MCF 10A (cell line): ENCODE measurements at regions not wholly inside any gene's neighbourhood (a gene's known extent, or its start where the extent isn't known, plus 50 kb on each side); places are given as distances from the start of the nearest gene placed in this dataset.

Source experiments
- BruUV-seq: library from RNA; stranded (reverse); fragments of 400-500 nt; replicated peaks from 2 replicates; lab custom pipeline; 2021; lab: Mats Ljungman, UMichigan
- CTCF ChIA-PET: fragments of 300-600 bp; sonication (Branson Sonifier 250); formaldehyde crosslinking; extraction: SDS; loops from one replicate; lab custom pipeline; 2021; ENCODE audit warnings: antibody characterized with exemption, inconsistent platforms; lab: Yijun Ruan, JAX
- POLR2A ChIA-PET: fragments of 300-600, 350-650 bp; sonication (Branson Sonifier 250); formaldehyde crosslinking; extraction: SDS; loops from one replicate; lab custom pipeline; 2020; ENCODE audit warnings: antibody characterized with exemption, inconsistent platforms; lab: Yijun Ruan, JAX
- DNase-seq: peaks from one replicate; pipeline ENCODE4 v3.0.0-alpha.2; 2018; ENCODE audit not compliant: unreplicated experiment
- H3K27ac Mint-ChIP-seq: one replicate; pipeline ENCODE4 v1.8.0; 2022; ENCODE audit warnings: mild to moderate bottlenecking, low read depth, mixed read lengths; ENCODE audit not compliant: unreplicated experiment
- H3K27me3 Mint-ChIP-seq: one replicate; pipeline ENCODE4 v1.8.0; 2022; ENCODE audit warnings: mixed read lengths; ENCODE audit not compliant: insufficient read depth, unreplicated experiment
- H3K36me3 Mint-ChIP-seq: one replicate; pipeline ENCODE4 v1.8.0; 2022; ENCODE audit warnings: mild to moderate bottlenecking, moderate library complexity, mixed read lengths; ENCODE audit not compliant: insufficient read depth, unreplicated experiment
- H3K4me1 Mint-ChIP-seq: one replicate; pipeline ENCODE4 v1.8.0; 2022; ENCODE audit warnings: mixed read lengths; ENCODE audit not compliant: insufficient read depth, unreplicated experiment
- H3K4me3 Mint-ChIP-seq: one replicate; pipeline ENCODE4 v1.8.0; 2022; ENCODE audit warnings: mild to moderate bottlenecking, moderate library complexity, mixed read lengths; ENCODE audit not compliant: unreplicated experiment
- H3K9me3 Mint-ChIP-seq: one replicate; pipeline ENCODE4 v1.8.0; 2022; ENCODE audit warnings: mixed read lengths; ENCODE audit not compliant: unreplicated experiment
- intact Hi-C: fragments of 100-400 bp; cut with micrococcal nuclease; formaldehyde crosslinking; loops from 2 replicates; pipeline ENCODE4 v1.14.1; 2022
- TF ChIP-seq, protein P1 (sequence below): fragments of 200-600 bp; IDR thresholded peaks from one replicate; pipeline ENCODE4 v1.8.0; 2022; ENCODE audit warnings: antibody characterized with exemption, mild to moderate bottlenecking; ENCODE audit not compliant: unreplicated experiment

DNA sequence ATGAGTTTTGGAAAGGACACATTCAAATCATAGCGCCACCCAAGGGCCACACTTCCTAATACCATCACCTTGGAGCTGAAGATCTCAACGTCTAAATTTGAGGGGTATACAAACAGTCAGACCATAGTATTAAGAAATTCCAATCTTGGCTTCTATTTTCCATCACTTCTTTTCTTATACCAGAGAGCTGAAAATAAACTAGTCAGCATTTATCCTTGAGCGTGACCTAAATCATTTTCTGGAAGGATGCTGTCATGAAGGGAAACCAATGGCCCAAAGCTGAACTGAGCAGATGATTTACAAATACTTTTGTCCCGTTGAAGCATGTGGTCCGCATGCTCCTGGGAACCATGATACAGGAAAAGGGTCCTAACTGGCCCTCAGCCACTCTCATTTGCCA lies 921.9 kb downstream of the CCSER2 start:
- intact Hi-C loops = no loop called here
- CTCF ChIA-PET = no interaction called here
- POLR2A ChIA-PET = interaction anchor here (0.7 kb wide), 1 partner anchor 472 kb away, joined by 3 read pairs; no protein-coding TSS in a partner anchor
- TF ChIP-seq, protein P1, sequence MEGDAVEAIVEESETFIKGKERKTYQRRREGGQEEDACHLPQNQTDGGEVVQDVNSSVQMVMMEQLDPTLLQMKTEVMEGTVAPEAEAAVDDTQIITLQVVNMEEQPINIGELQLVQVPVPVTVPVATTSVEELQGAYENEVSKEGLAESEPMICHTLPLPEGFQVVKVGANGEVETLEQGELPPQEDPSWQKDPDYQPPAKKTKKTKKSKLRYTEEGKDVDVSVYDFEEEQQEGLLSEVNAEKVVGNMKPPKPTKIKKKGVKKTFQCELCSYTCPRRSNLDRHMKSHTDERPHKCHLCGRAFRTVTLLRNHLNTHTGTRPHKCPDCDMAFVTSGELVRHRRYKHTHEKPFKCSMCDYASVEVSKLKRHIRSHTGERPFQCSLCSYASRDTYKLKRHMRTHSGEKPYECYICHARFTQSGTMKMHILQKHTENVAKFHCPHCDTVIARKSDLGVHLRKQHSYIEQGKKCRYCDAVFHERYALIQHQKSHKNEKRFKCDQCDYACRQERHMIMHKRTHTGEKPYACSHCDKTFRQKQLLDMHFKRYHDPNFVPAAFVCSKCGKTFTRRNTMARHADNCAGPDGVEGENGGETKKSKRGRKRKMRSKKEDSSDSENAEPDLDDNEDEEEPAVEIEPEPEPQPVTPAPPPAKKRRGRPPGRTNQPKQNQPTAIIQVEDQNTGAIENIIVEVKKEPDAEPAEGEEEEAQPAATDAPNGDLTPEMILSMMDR = no peak
- no peak for DNase-seq
- Mint-ChIP-seq H3K9me3 (peaks cover 20% of the 10 kb centered on the region), H3K36me3 (no peaks in the 10 kb centered on the region), H3K4me1 (no peaks in the 10 kb centered on the region), H3K4me3 (no peak overlapping the region), H3K27ac (no peak overlapping the region), H3K27me3 (no peaks in the 10 kb centered on the region)
- BruUV-seq = no TSS peak

DNA sequence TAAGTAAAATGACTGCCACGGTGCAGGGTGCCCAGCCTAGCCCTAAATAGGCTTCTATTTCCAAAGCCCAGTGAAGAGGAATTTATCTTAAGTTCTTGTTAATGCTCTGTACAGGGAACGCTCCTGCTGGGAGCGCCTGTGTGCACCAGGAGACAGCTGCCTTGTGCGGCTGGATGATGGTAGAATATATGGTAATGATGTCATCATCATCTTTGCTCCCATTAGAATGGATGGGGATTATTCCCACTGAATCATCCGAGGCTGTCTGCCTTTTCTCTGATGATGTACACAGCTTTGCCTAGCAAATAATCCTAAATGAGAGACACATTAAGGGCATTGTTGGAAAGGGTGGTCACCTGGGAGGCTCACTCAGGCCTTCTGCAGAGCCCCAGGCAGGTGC lies 928.1 kb downstream of the CCSER2 start:
- BruUV-seq = no TSS peak
- H3K27me3 Mint-ChIP-seq = no peaks in the 10 kb centered on the region
- intact Hi-C loops = no loop called here

DNA sequence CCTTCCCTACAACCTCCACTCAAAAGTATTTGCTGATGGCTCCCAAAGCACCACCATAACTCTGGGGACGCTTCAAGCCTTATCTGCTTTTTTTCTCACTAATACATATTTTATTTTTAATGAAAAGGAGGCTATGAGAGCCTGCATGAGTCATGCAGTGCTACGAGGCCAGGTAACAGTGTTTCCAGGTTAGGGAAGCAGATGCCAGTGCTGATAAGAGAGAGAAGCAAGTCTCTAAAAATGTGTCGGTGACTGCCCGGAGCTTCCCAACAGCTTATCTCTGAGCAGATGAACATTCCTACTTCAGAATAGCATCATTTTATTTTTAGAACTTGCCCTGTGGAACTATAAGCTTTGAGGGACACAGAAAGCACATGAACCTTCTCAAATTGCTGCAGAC lies 931.5 kb downstream of the CCSER2 start:
- Mint-ChIP-seq H3K36me3 (no peaks in the 10 kb centered on the region), H3K4me1 (no peaks in the 10 kb centered on the region), H3K27ac (no peak overlapping the region), H3K27me3 (no peaks in the 10 kb centered on the region), H3K9me3 (peaks cover 28% of the 10 kb centered on the region), H3K4me3 (no peak overlapping the region)
- ChIA-PET CTCF (no interaction called here), POLR2A (no interaction called here)
- intact Hi-C loops = no loop called here
- TF ChIP-seq, protein P1 = no peak
- no TSS peak for BruUV-seq
- DNase-seq = no peak

More for the DNA sequence above, 928.1 kb downstream of the CCSER2 start:
- ChIA-PET CTCF (interaction anchor here (0.5 to 0.6 kb wide), 3 partner anchors 293 to 1147 kb away, joined by 3 to 4 read pairs (median 3); no protein-coding TSS in a partner anchor), POLR2A (no interaction called here)
- Mint-ChIP-seq H3K4me1 (no peaks in the 10 kb centered on the region), H3K36me3 (no peaks in the 10 kb centered on the region), H3K27ac (no peak overlapping the region), H3K9me3 (peaks cover 37% of the 10 kb centered on the region), H3K4me3 (no peak overlapping the region)
- no peak for DNase-seq
- TF ChIP-seq, protein P1 = no peak

DNA sequence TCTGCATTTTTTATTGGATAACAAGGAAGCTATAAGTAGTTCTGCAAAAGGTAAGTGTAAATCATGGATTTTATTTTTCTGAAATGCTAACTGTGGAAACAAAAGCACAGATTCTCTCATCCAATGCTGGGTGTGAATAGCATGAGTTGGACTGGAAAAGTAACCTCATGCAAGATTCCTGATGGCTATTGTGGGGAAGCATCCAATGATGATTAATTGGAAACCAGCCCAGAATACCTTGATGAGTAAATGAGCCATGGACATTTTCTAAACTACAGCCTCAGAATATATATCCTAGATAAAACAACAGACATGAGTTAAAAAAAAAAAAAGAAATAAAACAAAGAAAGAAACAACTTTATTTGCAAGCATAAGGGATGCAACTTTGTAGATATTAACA lies 934.6 kb downstream of the CCSER2 start:
- ChIA-PET POLR2A (no interaction called here), CTCF (interaction anchor here (0.8 kb wide), 1 partner anchor 21 kb away, joined by 5 read pairs; no protein-coding TSS in a partner anchor)
- no peak overlapping the region for H3K4me3 Mint-ChIP-seq
- no peaks in the 10 kb centered on the region for H3K36me3 Mint-ChIP-seq
- TF ChIP-seq, protein P1 = no peak
- no peak overlapping the region for H3K27ac Mint-ChIP-seq
- H3K9me3 Mint-ChIP-seq = peaks cover 17% of the 10 kb centered on the region
- BruUV-seq = no TSS peak
- H3K4me1 Mint-ChIP-seq = no peaks in the 10 kb centered on the region
- H3K27me3 Mint-ChIP-seq = no peaks in the 10 kb centered on the region
- peak; percentile 61 for DNase-seq
- intact Hi-C loops = no loop called here
